K562 (cell line): ENCODE measurements at regions not wholly inside any gene's neighbourhood (a gene's known extent, or its start where the extent isn't known, plus 50 kb on each side); places are given as distances from the start of the nearest gene placed in this dataset.

Source experiments
- ATAC-seq: fragments of 200-7000 bp; cut with Tn5 transposase; 3 replicates; pipeline ENCODE4 v1.9.1; 2020; ENCODE audit warnings: moderate library complexity
- BruUV-seq: library from RNA; stranded (reverse); fragments of 400-500 nt; replicated peaks from 2 replicates; lab custom pipeline; 2021; lab: Mats Ljungman, UMichigan
- CTCF ChIA-PET: fragments of 300-600 bp; formaldehyde crosslinking; extraction: SDS; loops from one replicate; lab custom pipeline; 2021; ENCODE audit warnings: low intra/inter-chr PET ratio; lab: Yijun Ruan, JAX
- POLR2A ChIA-PET: fragments of 300-600, 350-650 bp; sonication (Branson Sonifier 250); formaldehyde crosslinking; extraction: SDS; loops from one replicate; lab custom pipeline; 2021; ENCODE audit warnings: antibody characterized with exemption, inconsistent platforms; lab: Yijun Ruan, JAX
- DNase-seq, 4 experiments: peaks; one replicate each; pipeline versions ENCODE4 v3.0.0 to v3.0.0-alpha.2; 2011 to 2018; ENCODE audit warnings: low spot score in 3 of 4, mixed read lengths in 3 of 4; ENCODE audit errors: extremely low read depth in 1 of 4
- FAIRE-seq: peaks from 2 replicates; lab custom pipeline; 2011; peaks lifted over from hg19 to GRCh38; lab: Jason Lieb, UNC
- H2AFZ ChIP-seq: 2 replicates; pipeline ENCODE4 v1.6.0; 2011; ENCODE audit warnings: low read depth, low read length, control low read depth, inconsistent platforms
- H3K27ac ChIP-seq: fragments of 200-600 bp; 3 replicates; pipeline ENCODE4 v1.8.0; 2011; ENCODE audit warnings: low read depth, mild to moderate bottlenecking, control low read depth, inconsistent platforms, low read length, moderate library complexity, mixed read lengths; ENCODE audit errors: extremely low read depth
- H3K27me3 ChIP-seq, 2 experiments: fragments of 300-600 bp in 1 of 2; 2 replicates in 1 of 2; 3 replicates in 1 of 2; pipeline versions ENCODE4 v1.6.0 to v1.8.0; 2011; ENCODE audit warnings: inconsistent platforms in 2 of 2, low read length in 2 of 2, mild to moderate bottlenecking in 1 of 2, mixed read lengths in 1 of 2, moderate library complexity in 1 of 2; ENCODE audit not compliant: control insufficient read depth in 2 of 2, insufficient read depth in 2 of 2
- H3K36me3 ChIP-seq: fragments of 300-600 bp; 3 replicates; pipeline ENCODE4 v1.8.0; 2011; ENCODE audit warnings: mild to moderate bottlenecking, low read length, inconsistent platforms; ENCODE audit not compliant: control insufficient read depth, insufficient read depth
- H3K4me1 ChIP-seq, 2 experiments: fragments of 200-600 bp in 1 of 2; replicated peaks in 1 of 2; 2 replicates in 1 of 2; 3 replicates in 1 of 2; pipeline versions ENCODE4 v1.5.1 to v1.8.0; 2011; ENCODE audit warnings: inconsistent platforms in 2 of 2, low read length in 2 of 2, mild to moderate bottlenecking in 1 of 2, mixed read lengths in 1 of 2, moderate library complexity in 1 of 2; ENCODE audit not compliant: control insufficient read depth in 2 of 2, insufficient read depth in 2 of 2
- H3K4me2 ChIP-seq: 2 replicates; pipeline ENCODE4 v1.6.1; 2011; ENCODE audit warnings: low read length, control low read depth, inconsistent platforms, mixed read lengths; ENCODE audit not compliant: insufficient read depth
- H3K4me3 ChIP-seq: fragments of 200-600 bp; sonication (generic), shearing (Covaris generic); 2 replicates; pipeline ENCODE4 v1.5.1; 2016; ENCODE audit warnings: control low read depth, inconsistent platforms
- H3K79me2 ChIP-seq: fragments of 200-600 bp; 3 replicates; pipeline ENCODE4 v1.8.0; 2011; ENCODE audit warnings: low read length, inconsistent platforms; ENCODE audit not compliant: control insufficient read depth, insufficient read depth
- H3K9ac ChIP-seq, 2 experiments: 2 replicates each; pipeline versions ENCODE4 v1.6.0 to v1.6.1; 2011; ENCODE audit warnings: low read depth in 2 of 2, low read length in 2 of 2, control low read depth in 1 of 2, inconsistent platforms in 1 of 2, mild to moderate bottlenecking in 1 of 2, mixed read lengths in 1 of 2; ENCODE audit not compliant: insufficient read depth in 1 of 2
- H3K9me1 ChIP-seq: one replicate; pipeline ENCODE4 v1.6.0; 2011; ENCODE audit warnings: inconsistent platforms, mild to moderate bottlenecking, low read length, moderate library complexity; ENCODE audit not compliant: control insufficient read depth, insufficient read depth
- H3K9me3 ChIP-seq: replicated peaks from 2 replicates; pipeline ENCODE4 v1.5.1; 2011; ENCODE audit warnings: low read depth, low read length, inconsistent platforms; ENCODE audit not compliant: control insufficient read depth, insufficient read depth
- H4K20me1 ChIP-seq: replicated peaks from 2 replicates; pipeline ENCODE4 v1.6.1; 2011; ENCODE audit warnings: low read length, inconsistent platforms, mixed read lengths; ENCODE audit not compliant: control insufficient read depth, insufficient read depth
- EGR1 ChIP-seq: fragments of 450-650 bp; conservative IDR thresholded peaks from 2 replicates; pipeline ENCODE4 v1.6.1; 2017; ENCODE audit warnings: mild to moderate bottlenecking
- ETV1 ChIP-seq: fragments of 450-650 bp; conservative IDR thresholded peaks from 2 replicates; pipeline ENCODE4 v1.6.1; 2016; ENCODE audit warnings: missing genetic modification characterization, control low read depth, low read depth, missing compliant biosample characterization
- HDAC8 ChIP-seq: fragments of 450-650 bp; IDR thresholded peaks from 2 replicates; pipeline ENCODE4 v1.6.1; 2016; ENCODE audit warnings: mild to moderate bottlenecking, missing genetic modification characterization, moderate library complexity, missing compliant biosample characterization
- HLTF ChIP-seq: fragments of 450-650 bp; IDR thresholded peaks from 2 replicates; pipeline ENCODE4 v1.6.1; 2016
- HNRNPUL1 ChIP-seq: fragments of 200-400 bp; formaldehyde crosslinking; IDR thresholded peaks from 2 replicates; pipeline ENCODE4 v1.6.1; 2017; ENCODE audit warnings: low read length
- MAFF ChIP-seq: IDR thresholded peaks from 2 replicates; pipeline ENCODE4 v1.6.1; 2012; ENCODE audit warnings: low read length, improper control_type of control experiment
- NFRKB ChIP-seq: fragments of 450-650 bp; IDR thresholded peaks from 2 replicates; pipeline ENCODE4 v1.6.1; 2016; ENCODE audit warnings: low read depth
- SMARCA5 ChIP-seq: fragments of 450-650 bp; IDR thresholded peaks from 2 replicates; pipeline ENCODE4 v1.6.1; 2016
- SRF ChIP-seq, 2 experiments: fragments of 250-450, 450-650 bp in 1 of 2; sonication (Bioruptor Pico) in 1 of 2; sonication (generic) in 1 of 2; formaldehyde crosslinking; IDR thresholded peaks; 2 replicates each; pipeline versions ENCODE4 v1.5.0 to v1.5.1; 2020 to 2022; ENCODE audit warnings: mild to moderate bottlenecking in 1 of 2, missing genetic modification reagents in 1 of 2
- ZBTB8A ChIP-seq: fragments of 450-650 bp; IDR thresholded peaks from 2 replicates; pipeline ENCODE4 v1.6.1; 2018; ENCODE audit warnings: mild to moderate bottlenecking, moderate library complexity; ENCODE audit not compliant: partially characterized antibody
- ZNF12 ChIP-seq: sonication (generic); formaldehyde crosslinking; IDR thresholded peaks from 2 replicates; pipeline ENCODE4 v1.4.0; 2020; ENCODE audit warnings: mild to moderate bottlenecking, missing genetic modification reagents
- ZNF143 ChIP-seq: sonication (generic); formaldehyde crosslinking; IDR thresholded peaks from 2 replicates; pipeline ENCODE4 v1.9.0; 2022; ENCODE audit warnings: mild to moderate bottlenecking, missing genetic modification reagents
- ZNF589 ChIP-seq: fragments of 200-800 bp; sonication (Bioruptor generic); IDR thresholded peaks from 2 replicates; pipeline ENCODE4 v1.6.1; 2016; ENCODE audit warnings: low read depth, missing genetic modification characterization, missing compliant biosample characterization
- ZNF778 ChIP-seq: fragments of 450-650 bp; formaldehyde crosslinking; IDR thresholded peaks from 2 replicates; pipeline ENCODE4 v1.4.0; 2020; ENCODE audit warnings: mild to moderate bottlenecking, moderate library complexity
- ZNF79 ChIP-seq: fragments of 250-450 bp; sonication (Bioruptor Pico); IDR thresholded peaks from 2 replicates; pipeline ENCODE4 v1.4.0; 2020; ENCODE audit warnings: low read depth, mild to moderate bottlenecking, moderate library complexity
- WGBS: fragments of 100-300 bp; shearing (Covaris generic); methylation state at CpG from one replicate; pipeline ENCODE4 v1.1.6; 2016; ENCODE audit warnings: low coverage, mixed read lengths; ENCODE audit not compliant: insufficient coverage; ENCODE audit errors: missing lambda C conversion rate; 5-methylcytosine and 5-hydroxymethylcytosine counted together
- in situ Hi-C: fragments of 300-500 bp; cut with MboI; formaldehyde crosslinking; loops from 4 replicates; pipeline ENCODE4 v1.15.0; 2018; ENCODE audit warnings: inconsistent platforms, mixed read lengths
- intact Hi-C: fragments of 100-400 bp; cut with micrococcal nuclease; formaldehyde crosslinking; loops from 2 replicates; pipeline ENCODE4 v1.14.2; 2022
- TF ChIP-seq, protein P1 (sequence below): fragments of 250-450 bp; sonication (Bioruptor Pico); IDR thresholded peaks from 2 replicates; pipeline ENCODE4 v1.9.0; 2021; ENCODE audit warnings: mild to moderate bottlenecking
- TF ChIP-seq, protein P2 (sequence below): fragments of 250-450 bp; sonication (Bioruptor Pico); IDR thresholded peaks from 2 replicates; pipeline ENCODE4 v1.8.0; 2022; ENCODE audit warnings: inconsistent platforms
- TF ChIP-seq, protein P3 (sequence below), 2 experiments: fragments of 250-450 bp in 1 of 2; fragments of 450-650 bp in 1 of 2; sonication (Bioruptor Pico) in 1 of 2; IDR thresholded peaks; 2 replicates each; pipeline versions ENCODE4 v1.6.1 to v1.8.0; 2016 to 2021; ENCODE audit warnings: mild to moderate bottlenecking in 2 of 2, moderate library complexity in 2 of 2, missing compliant biosample characterization in 1 of 2, missing genetic modification characterization in 1 of 2
- TF ChIP-seq, protein P4 (sequence below): fragments of 150-350 bp; conservative IDR thresholded peaks from 2 replicates; pipeline ENCODE4 v1.6.1; 2014; ENCODE audit warnings: low read length

DNA sequence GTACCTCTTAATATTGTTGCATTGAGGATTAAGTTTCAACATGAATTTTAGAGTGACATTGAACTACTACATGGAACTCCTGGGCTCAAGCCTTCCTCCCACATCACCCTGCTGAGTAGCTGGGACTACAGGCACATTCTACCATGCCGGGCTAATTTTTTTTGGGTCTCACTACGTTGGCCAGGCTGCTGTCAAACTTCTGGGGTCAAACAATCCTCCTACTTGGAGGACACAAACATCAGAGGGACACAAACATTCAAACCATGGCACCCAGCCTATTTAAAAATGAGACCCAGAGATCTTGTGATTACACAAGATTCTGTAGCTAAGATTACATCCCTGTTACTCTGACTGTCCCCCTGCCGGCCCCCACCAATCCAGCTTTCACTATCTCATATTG is 180.9 kb downstream of the KCNRG start:
- WGBS, result 75% methylated on average over 3 of the region's 3 CpGs
- no TSS peak for BruUV-seq
- TF ChIP-seq SMARCA5, result no peak
- TF ChIP-seq, protein P1, sequence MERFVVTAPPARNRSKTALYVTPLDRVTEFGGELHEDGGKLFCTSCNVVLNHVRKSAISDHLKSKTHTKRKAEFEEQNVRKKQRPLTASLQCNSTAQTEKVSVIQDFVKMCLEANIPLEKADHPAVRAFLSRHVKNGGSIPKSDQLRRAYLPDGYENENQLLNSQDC (CRISPR knock-in tag), result no peak
- no peak for TF ChIP-seq EGR1
- TF ChIP-seq, protein P2, sequence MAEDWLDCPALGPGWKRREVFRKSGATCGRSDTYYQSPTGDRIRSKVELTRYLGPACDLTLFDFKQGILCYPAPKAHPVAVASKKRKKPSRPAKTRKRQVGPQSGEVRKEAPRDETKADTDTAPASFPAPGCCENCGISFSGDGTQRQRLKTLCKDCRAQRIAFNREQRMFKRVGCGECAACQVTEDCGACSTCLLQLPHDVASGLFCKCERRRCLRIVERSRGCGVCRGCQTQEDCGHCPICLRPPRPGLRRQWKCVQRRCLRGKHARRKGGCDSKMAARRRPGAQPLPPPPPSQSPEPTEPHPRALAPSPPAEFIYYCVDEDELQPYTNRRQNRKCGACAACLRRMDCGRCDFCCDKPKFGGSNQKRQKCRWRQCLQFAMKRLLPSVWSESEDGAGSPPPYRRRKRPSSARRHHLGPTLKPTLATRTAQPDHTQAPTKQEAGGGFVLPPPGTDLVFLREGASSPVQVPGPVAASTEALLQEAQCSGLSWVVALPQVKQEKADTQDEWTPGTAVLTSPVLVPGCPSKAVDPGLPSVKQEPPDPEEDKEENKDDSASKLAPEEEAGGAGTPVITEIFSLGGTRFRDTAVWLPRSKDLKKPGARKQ (CRISPR knock-in tag), result no peak
- TF ChIP-seq, protein P3, sequence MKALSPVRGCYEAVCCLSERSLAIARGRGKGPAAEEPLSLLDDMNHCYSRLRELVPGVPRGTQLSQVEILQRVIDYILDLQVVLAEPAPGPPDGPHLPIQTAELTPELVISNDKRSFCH (CRISPR knock-in tag; IDR thresholded peaks at IDR 0.05), result no peak
- TF ChIP-seq, protein P3 (tag; IDR thresholded peaks at IDR 0.05), result no peak
- no peak for TF ChIP-seq NFRKB
- TF ChIP-seq ETV1 (tag), result no peak
- TF ChIP-seq SRF (CRISPR knock-in tag; IDR thresholded peaks at IDR 0.05), result no peak
- no peak for TF ChIP-seq MAFF
- TF ChIP-seq ZNF79 (CRISPR knock-in tag), result no peak
- TF ChIP-seq ZNF12 (CRISPR knock-in tag), result no peak
- no peak for TF ChIP-seq ZNF143 (CRISPR knock-in tag)
- TF ChIP-seq HDAC8 (tag), result no peak
- no peak for TF ChIP-seq ZNF589
- TF ChIP-seq ZNF778 (CRISPR knock-in tag), result no peak
- no peak for TF ChIP-seq HLTF
- no peak for TF ChIP-seq ZBTB8A
- TF ChIP-seq, protein P4, sequence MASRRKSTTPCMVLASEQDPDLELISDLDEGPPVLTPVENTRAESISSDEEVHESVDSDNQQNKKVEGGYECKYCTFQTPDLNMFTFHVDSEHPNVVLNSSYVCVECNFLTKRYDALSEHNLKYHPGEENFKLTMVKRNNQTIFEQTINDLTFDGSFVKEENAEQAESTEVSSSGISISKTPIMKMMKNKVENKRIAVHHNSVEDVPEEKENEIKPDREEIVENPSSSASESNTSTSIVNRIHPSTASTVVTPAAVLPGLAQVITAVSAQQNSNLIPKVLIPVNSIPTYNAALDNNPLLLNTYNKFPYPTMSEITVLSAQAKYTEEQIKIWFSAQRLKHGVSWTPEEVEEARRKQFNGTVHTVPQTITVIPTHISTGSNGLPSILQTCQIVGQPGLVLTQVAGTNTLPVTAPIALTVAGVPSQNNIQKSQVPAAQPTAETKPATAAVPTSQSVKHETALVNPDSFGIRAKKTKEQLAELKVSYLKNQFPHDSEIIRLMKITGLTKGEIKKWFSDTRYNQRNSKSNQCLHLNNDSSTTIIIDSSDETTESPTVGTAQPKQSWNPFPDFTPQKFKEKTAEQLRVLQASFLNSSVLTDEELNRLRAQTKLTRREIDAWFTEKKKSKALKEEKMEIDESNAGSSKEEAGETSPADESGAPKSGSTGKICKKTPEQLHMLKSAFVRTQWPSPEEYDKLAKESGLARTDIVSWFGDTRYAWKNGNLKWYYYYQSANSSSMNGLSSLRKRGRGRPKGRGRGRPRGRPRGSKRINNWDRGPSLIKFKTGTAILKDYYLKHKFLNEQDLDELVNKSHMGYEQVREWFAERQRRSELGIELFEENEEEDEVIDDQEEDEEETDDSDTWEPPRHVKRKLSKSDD, result no peak
- TF ChIP-seq HNRNPUL1, result no peak
- TF ChIP-seq, all 486 proteins: peak for 0
- Histone ChIP-seq H3K9me1 (peaks cover 2% of the 10 kb centered on the region), H3K4me1 (peaks cover 8 to 36% of the 10 kb centered on the region in 2 experiments), H3K4me2 (no peak overlapping the region), H3K27me3 (no peaks in the 10 kb centered on the region), H3K36me3 (no peaks in the 10 kb centered on the region; the same call in 2 of the 3 replicates), H3K9ac (no peak overlapping the region), H4K20me1 (peaks cover 4% of the 10 kb centered on the region; the same call in 1 of the 2 replicates), H3K4me3 (no peak overlapping the region), H2AFZ (no peak overlapping the region), H3K27ac (no peak overlapping the region), H3K9me3 (no peaks in the 10 kb centered on the region), H3K79me2 (peaks cover 27% of the 10 kb centered on the region)
- intact Hi-C loops, result no loop called here
- no peak for FAIRE-seq
- in situ Hi-C loops, result no loop called here
- no peak for ATAC-seq
- DNase-seq, result no peak
- POLR2A ChIA-PET, result interaction anchor here (1.4 kb wide), 1 partner anchor 10 kb away, joined by 3 read pairs; no protein-coding TSS in a partner anchor
- CTCF ChIA-PET, result no interaction called here
